ENCODE measurements at regions not wholly inside any gene's neighbourhood (a gene's known extent, or its start where the extent isn't known, plus 50 kb on each side); places are given as distances from the start of the nearest gene placed in this dataset.

DNA sequence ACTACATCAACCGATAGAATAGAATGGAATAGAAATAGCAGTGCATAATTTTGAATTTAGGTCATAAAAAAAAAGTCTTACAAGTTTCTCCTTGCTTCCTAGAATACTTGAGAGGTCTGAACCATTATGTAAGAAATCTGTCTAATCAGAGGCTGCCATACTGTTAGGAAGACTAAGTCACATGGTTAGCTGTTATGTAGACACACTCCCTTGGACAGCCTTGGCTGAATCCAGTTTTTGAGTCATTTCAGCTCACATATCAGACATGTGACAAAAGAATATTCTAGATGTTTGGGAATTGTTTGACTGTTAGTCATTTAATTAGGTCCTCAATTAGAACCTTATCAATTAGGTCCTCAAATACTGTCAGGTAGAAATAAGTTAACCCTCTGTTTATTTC is 1601.4 kb downstream of the GRIK2 start:
- TF ChIP-seq, protein P1, sequence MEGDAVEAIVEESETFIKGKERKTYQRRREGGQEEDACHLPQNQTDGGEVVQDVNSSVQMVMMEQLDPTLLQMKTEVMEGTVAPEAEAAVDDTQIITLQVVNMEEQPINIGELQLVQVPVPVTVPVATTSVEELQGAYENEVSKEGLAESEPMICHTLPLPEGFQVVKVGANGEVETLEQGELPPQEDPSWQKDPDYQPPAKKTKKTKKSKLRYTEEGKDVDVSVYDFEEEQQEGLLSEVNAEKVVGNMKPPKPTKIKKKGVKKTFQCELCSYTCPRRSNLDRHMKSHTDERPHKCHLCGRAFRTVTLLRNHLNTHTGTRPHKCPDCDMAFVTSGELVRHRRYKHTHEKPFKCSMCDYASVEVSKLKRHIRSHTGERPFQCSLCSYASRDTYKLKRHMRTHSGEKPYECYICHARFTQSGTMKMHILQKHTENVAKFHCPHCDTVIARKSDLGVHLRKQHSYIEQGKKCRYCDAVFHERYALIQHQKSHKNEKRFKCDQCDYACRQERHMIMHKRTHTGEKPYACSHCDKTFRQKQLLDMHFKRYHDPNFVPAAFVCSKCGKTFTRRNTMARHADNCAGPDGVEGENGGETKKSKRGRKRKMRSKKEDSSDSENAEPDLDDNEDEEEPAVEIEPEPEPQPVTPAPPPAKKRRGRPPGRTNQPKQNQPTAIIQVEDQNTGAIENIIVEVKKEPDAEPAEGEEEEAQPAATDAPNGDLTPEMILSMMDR (IDR thresholded peaks at IDR 0.05), result no peak
- TF ChIP-seq POLR2A (IDR thresholded peaks at IDR 0.05; ENCODE audit: low read depth) (no peak), POLR2AphosphoS5 (IDR thresholded peaks at IDR 0.05) (no peak), EP300 (IDR thresholded peaks at IDR 0.05) (no peak)

Data from esophagus muscularis mucosa (tissue), 4 donors.